ENCODE measurements at regions not wholly inside any gene's neighbourhood (a gene's known extent, or its start where the extent isn't known, plus 50 kb on each side); places are given as distances from the start of the nearest gene placed in this dataset.

GRCh38 chr1:58999676-59000075 is 215.8 kb upstream of the JUN start:
- no peak overlapping the region for H3K27ac ChIP-seq (ENCODE audit: low read length)
- no peak overlapping the region for H3K9ac ChIP-seq (ENCODE audit: low read length)
- no peak overlapping the region for H3K4me3 ChIP-seq (ENCODE audit: low read length)
- no peaks in the 10 kb centered on the region for H3K36me3 ChIP-seq (ENCODE audit: control insufficient read depth, low read depth, low read length)
- no peaks in the 10 kb centered on the region for H3K4me1 ChIP-seq (ENCODE audit: control insufficient read depth, low read depth, low read length)
- no peaks in the 10 kb centered on the region for H3K27me3 ChIP-seq (ENCODE audit: control insufficient read depth, insufficient read depth, low read length)
- H3K9me3 ChIP-seq (ENCODE audit: control insufficient read depth, low read depth, low read length), result no peaks in the 10 kb centered on the region

DNA sequence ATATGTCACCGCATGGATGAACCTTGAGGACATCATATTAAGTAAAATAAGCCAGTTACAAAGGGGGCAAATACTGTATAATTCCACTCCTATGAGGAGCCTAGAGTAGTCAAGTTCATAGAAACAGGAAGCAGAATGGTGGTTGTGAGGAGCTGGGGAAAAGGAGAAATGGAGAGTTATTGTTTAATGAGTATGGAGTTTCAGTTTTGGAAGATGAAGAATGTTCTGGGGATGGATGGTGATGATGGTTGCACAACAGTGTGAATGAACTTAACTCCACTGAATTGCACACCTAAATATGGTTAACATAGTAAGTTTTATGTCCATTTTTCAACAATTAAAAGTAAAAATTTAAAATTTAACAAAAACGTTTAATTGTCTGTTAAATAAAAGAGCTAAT is 220.9 kb upstream of the JUN start:
- no peaks in the 10 kb centered on the region for H3K4me1 ChIP-seq (ENCODE audit: control insufficient read depth, low read depth, low read length)
- H3K9me3 ChIP-seq (ENCODE audit: control insufficient read depth, low read depth, low read length), result no peaks in the 10 kb centered on the region

DNA sequence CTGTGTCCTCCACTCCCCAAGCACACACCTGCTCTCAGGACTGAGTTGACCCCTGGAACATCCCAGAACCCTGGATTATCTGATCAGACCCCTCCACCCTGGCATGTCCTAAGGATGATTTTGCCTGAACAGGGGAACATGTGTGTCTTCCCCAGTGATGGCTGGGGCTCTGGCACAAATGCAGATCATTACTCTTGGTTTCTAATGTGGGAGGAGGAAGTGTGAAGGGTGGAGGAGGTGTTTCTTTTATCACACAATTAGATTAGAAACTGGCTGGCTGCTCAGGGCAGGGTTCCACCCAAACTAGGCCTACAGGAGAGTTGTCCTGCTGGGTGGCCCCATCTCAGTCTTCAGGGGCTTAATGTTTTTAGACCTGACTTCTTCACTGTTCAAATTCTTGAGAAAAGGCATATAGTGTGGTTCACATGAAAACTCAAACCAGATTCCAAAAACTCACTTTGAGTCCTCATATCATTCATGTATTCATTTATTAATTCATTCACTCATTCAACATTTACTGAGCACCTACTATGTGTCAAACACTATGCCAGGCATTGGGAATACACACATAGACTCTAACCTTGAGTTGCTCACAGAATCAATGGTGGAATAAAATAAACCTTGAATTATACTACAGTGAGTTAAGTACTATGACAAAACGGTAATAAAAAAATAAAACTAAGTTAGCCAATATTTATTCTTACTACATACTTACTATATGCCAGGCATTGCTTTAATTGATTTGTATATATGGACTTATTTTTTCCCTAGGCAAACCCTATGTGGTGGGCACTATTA is 221.8 kb upstream of the JUN start:
- no peaks in the 10 kb centered on the region for H3K27me3 ChIP-seq (ENCODE audit: control insufficient read depth, insufficient read depth, low read length)
- H3K36me3 ChIP-seq (ENCODE audit: control insufficient read depth, low read depth, low read length), result no peaks in the 10 kb centered on the region
- H3K9me3 ChIP-seq (ENCODE audit: control insufficient read depth, low read depth, low read length), result no peaks in the 10 kb centered on the region
- H3K9ac ChIP-seq (ENCODE audit: low read length), result no peak overlapping the region
- no peak overlapping the region for H3K4me3 ChIP-seq (ENCODE audit: low read length)
- H3K4me1 ChIP-seq (ENCODE audit: control insufficient read depth, low read depth, low read length), result no peaks in the 10 kb centered on the region
- H3K27ac ChIP-seq (ENCODE audit: low read length), result no peak overlapping the region

More for the DNA sequence above, 220.9 kb upstream of the JUN start:
- no peaks in the 10 kb centered on the region for H3K36me3 ChIP-seq (ENCODE audit: control insufficient read depth, low read depth, low read length)
- no peak overlapping the region for H3K9ac ChIP-seq (ENCODE audit: low read length)
- H3K27ac ChIP-seq (ENCODE audit: low read length), result no peak overlapping the region
- H3K4me3 ChIP-seq (ENCODE audit: low read length), result no peak overlapping the region
- no peaks in the 10 kb centered on the region for H3K27me3 ChIP-seq (ENCODE audit: control insufficient read depth, insufficient read depth, low read length)

- no peaks in the 10 kb centered on the region for H3K9me3 ChIP-seq (ENCODE audit: control insufficient read depth, low read depth, low read length)
- H3K36me3 ChIP-seq (ENCODE audit: control insufficient read depth, low read depth, low read length), result no peaks in the 10 kb centered on the region
- H3K4me1 ChIP-seq (ENCODE audit: control insufficient read depth, low read depth, low read length), result no peaks in the 10 kb centered on the region
- no peak overlapping the region for H3K9ac ChIP-seq (ENCODE audit: low read length)
- no peak overlapping the region for H3K4me3 ChIP-seq (ENCODE audit: low read length)
- no peaks in the 10 kb centered on the region for H3K27me3 ChIP-seq (ENCODE audit: control insufficient read depth, insufficient read depth, low read length)
- H3K27ac ChIP-seq (ENCODE audit: low read length), result no peak overlapping the region
Observed at GRCh38 chr1:59006289-59006658, 222.4 kb upstream of the JUN start.

GRCh38 chr1:59006932-59007331 is 223.1 kb upstream of the JUN start:
- Histone ChIP-seq H3K27me3 (ENCODE audit: control insufficient read depth, insufficient read depth, low read length) (no peaks in the 10 kb centered on the region), H3K4me3 (ENCODE audit: low read length) (no peak overlapping the region), H3K36me3 (ENCODE audit: control insufficient read depth, low read depth, low read length) (no peaks in the 10 kb centered on the region), H3K9me3 (ENCODE audit: control insufficient read depth, low read depth, low read length) (no peaks in the 10 kb centered on the region), H3K9ac (ENCODE audit: low read length) (no peak overlapping the region), H3K4me1 (ENCODE audit: control insufficient read depth, low read depth, low read length) (no peaks in the 10 kb centered on the region), H3K27ac (ENCODE audit: low read length) (no peak overlapping the region)

- Histone ChIP-seq H3K4me3 (ENCODE audit: low read length) (no peak overlapping the region), H3K9ac (ENCODE audit: low read length) (no peak overlapping the region), H3K27me3 (ENCODE audit: control insufficient read depth, insufficient read depth, low read length) (no peaks in the 10 kb centered on the region), H3K9me3 (ENCODE audit: control insufficient read depth, low read depth, low read length) (no peaks in the 10 kb centered on the region), H3K36me3 (ENCODE audit: control insufficient read depth, low read depth, low read length) (no peaks in the 10 kb centered on the region), H3K4me1 (ENCODE audit: control insufficient read depth, low read depth, low read length) (peaks cover 2% of the 10 kb centered on the region), H3K27ac (ENCODE audit: low read length) (no peak overlapping the region)
Observed at GRCh38 chr1:59007429-59007819, 223.6 kb upstream of the JUN start.

DNA sequence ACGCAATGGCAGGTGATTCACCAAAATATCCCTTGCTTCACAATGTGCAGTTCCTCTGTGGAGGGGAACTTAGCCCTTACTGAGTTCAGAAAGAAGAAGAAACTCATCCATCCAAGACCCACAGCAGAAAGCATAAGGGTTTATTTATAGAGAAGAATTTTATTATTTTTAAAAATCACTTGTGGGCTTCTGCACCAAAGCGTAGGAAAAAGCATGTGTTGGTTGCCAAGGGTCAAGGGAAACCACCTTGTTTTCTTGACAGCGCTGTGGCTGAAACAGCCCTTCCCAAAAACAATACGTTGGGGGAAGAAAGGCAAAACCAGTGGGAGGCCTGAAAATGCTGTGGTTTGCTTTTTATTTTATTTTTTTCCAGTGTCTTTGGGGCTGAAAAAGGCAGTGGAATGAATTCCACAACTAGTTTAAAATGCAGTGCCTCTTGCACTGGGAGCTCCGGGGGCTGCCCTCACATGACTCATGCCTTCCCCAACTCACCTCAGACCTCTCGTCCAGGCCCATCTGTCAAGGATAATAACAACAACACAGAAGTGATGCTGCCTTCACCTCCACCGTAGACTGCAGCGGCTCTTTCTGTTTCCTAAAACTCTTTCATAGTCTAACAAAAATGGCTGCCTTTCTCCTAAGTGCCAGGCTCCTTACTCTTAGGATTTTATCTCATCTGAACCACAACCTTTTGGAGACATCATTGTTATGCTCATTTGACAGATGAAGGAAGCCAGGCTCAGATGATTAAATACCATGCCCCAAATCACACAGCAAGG is 224.2 kb upstream of the JUN start:
- Histone ChIP-seq H3K27ac (ENCODE audit: low read length) (no peak overlapping the region), H3K4me3 (ENCODE audit: low read length) (no peak overlapping the region)

GRCh38 chr1:59008599-59009347 is 224.9 kb upstream of the JUN start:
- H3K36me3 ChIP-seq (ENCODE audit: control insufficient read depth, low read depth, low read length), result no peaks in the 10 kb centered on the region
- H3K27ac ChIP-seq (ENCODE audit: low read length), result no peak overlapping the region
- no peak overlapping the region for H3K9ac ChIP-seq (ENCODE audit: low read length)
- no peaks in the 10 kb centered on the region for H3K27me3 ChIP-seq (ENCODE audit: control insufficient read depth, insufficient read depth, low read length)
- peaks cover 15% of the 10 kb centered on the region for H3K4me1 ChIP-seq (ENCODE audit: control insufficient read depth, low read depth, low read length)
- H3K9me3 ChIP-seq (ENCODE audit: control insufficient read depth, low read depth, low read length), result no peaks in the 10 kb centered on the region
- no peak overlapping the region for H3K4me3 ChIP-seq (ENCODE audit: low read length)

More for the DNA sequence above, 224.2 kb upstream of the JUN start:
- H3K27me3 ChIP-seq (ENCODE audit: control insufficient read depth, insufficient read depth, low read length), result no peaks in the 10 kb centered on the region
- peaks cover 8% of the 10 kb centered on the region for H3K4me1 ChIP-seq (ENCODE audit: control insufficient read depth, low read depth, low read length)
- no peaks in the 10 kb centered on the region for H3K36me3 ChIP-seq (ENCODE audit: control insufficient read depth, low read depth, low read length)
- H3K9ac ChIP-seq (ENCODE audit: low read length), result no peak overlapping the region
- no peaks in the 10 kb centered on the region for H3K9me3 ChIP-seq (ENCODE audit: control insufficient read depth, low read depth, low read length)

- peaks cover 24% of the 10 kb centered on the region for H3K4me1 ChIP-seq (ENCODE audit: control insufficient read depth, low read depth, low read length)
- no peak overlapping the region for H3K4me3 ChIP-seq (ENCODE audit: low read length)
- H3K27me3 ChIP-seq (ENCODE audit: control insufficient read depth, insufficient read depth, low read length), result no peaks in the 10 kb centered on the region
- H3K36me3 ChIP-seq (ENCODE audit: control insufficient read depth, low read depth, low read length), result no peaks in the 10 kb centered on the region
- H3K9me3 ChIP-seq (ENCODE audit: control insufficient read depth, low read depth, low read length), result no peaks in the 10 kb centered on the region
- no peak overlapping the region for H3K27ac ChIP-seq (ENCODE audit: low read length)
- no peak overlapping the region for H3K9ac ChIP-seq (ENCODE audit: low read length)
Observed at GRCh38 chr1:59011663-59012062, 227.8 kb upstream of the JUN start.

DNA sequence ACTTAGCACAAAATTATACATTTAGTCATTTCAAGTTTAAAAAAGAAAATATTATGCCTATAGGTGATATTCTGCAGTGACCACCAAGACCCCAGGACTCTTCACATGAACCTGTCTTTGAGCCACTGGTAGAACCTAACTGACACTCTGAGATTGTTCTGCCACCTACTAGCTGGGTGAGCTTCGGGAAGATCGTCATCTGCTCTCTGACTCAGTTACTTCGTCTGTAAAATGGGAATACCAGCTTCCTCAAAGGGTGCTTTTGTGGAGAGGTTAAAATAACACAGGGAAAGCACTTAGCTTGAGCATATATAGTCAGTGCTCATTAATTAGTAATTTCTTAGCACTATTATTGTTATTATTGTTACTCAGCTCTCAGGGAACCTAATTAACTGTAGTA is 228.5 kb upstream of the JUN start:
- Histone ChIP-seq H3K9me3 (ENCODE audit: control insufficient read depth, low read depth, low read length) (no peaks in the 10 kb centered on the region), H3K27me3 (ENCODE audit: control insufficient read depth, insufficient read depth, low read length) (no peaks in the 10 kb centered on the region), H3K9ac (ENCODE audit: low read length) (no peak overlapping the region), H3K27ac (ENCODE audit: low read length) (no peak overlapping the region), H3K4me3 (ENCODE audit: low read length) (no peak overlapping the region), H3K36me3 (ENCODE audit: control insufficient read depth, low read depth, low read length) (no peaks in the 10 kb centered on the region), H3K4me1 (ENCODE audit: control insufficient read depth, low read depth, low read length) (peaks cover 24% of the 10 kb centered on the region)

DNA sequence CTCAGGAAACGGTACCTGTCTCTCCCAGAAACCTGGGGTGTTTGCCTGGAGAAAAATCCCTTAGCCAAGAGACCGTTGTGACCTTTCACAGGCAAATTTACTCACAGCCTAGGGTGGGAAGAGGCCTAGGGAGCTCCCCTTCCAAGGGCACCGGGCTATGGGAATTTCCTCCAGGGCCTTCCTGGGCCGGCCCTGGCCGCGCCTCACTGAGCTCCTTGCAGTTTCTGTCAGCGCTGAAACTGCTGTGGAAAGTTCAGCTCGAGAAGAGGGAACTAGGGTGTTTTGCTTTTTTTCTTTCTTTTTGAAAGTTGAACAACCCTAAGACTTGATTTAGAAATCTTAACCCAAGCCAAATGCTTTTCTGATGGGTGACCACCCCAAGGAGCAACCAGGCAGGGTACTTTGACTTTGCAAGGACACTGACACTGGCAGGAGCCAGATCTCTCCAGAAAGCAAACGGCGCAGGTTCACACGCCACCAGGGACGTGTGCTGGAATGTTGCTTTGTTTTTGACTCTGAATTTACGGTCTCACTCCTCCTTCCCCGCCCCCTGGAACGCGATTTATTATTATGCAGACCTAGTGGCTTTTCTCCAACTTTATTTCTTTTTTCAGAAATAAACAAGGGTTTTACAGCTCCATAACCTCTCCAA is 229.6 kb upstream of the JUN start:
- Histone ChIP-seq H3K9me3 (ENCODE audit: control insufficient read depth, low read depth, low read length) (no peaks in the 10 kb centered on the region), H3K9ac (ENCODE audit: low read length) (peak overlapping the region; percentile 24), H3K27me3 (ENCODE audit: control insufficient read depth, insufficient read depth, low read length) (no peaks in the 10 kb centered on the region), H3K4me1 (ENCODE audit: control insufficient read depth, low read depth, low read length) (peaks cover 24% of the 10 kb centered on the region), H3K36me3 (ENCODE audit: control insufficient read depth, low read depth, low read length) (no peaks in the 10 kb centered on the region), H3K4me3 (ENCODE audit: low read length) (peak overlapping the region; percentile 21), H3K27ac (ENCODE audit: low read length) (peak overlapping the region; percentile 19)
